Mucosa of descending colon (tissue), 3 donors: ENCODE measurements at regions not wholly inside any gene's neighbourhood (a gene's known extent, or its start where the extent isn't known, plus 50 kb on each side); places are given as distances from the start of the nearest gene placed in this dataset.

Experiments used
- ATAC-seq: fragments of 200-7000 bp; cut with Tn5 transposase; one replicate; pipeline ENCODE4 v1.9.1; 2020; ENCODE audit warnings: mild to moderate bottlenecking, moderate library complexity
- DNase-seq, 3 donors: peaks; one replicate each; pipeline ENCODE4 v3.0.0-alpha.2; 2020
- H3K36me3 ChIP-seq: fragments of 200-600 bp; one replicate; pipeline ENCODE4 v1.8.0; 2021; ENCODE audit warnings: low read depth, mild to moderate bottlenecking
- H3K4me1 ChIP-seq: fragments of 200-600 bp; one replicate; pipeline ENCODE4 v1.8.0; 2021; ENCODE audit warnings: low read depth, mild to moderate bottlenecking
- H3K4me3 ChIP-seq: fragments of 200-600 bp; one replicate; pipeline ENCODE4 v1.8.0; 2021; ENCODE audit warnings: mild to moderate bottlenecking
- H3K9me3 ChIP-seq: fragments of 200-600 bp; one replicate; pipeline ENCODE4 v1.8.0; 2021; ENCODE audit warnings: mild to moderate bottlenecking
- intact Hi-C, 2 donors: fragments of 100-400 bp; cut with DNase I in 1 of 2; cut with micrococcal nuclease in 1 of 2; formaldehyde crosslinking; loops; one replicate each; pipeline versions ENCODE4 v1.11.0 to v1.11.1; 2022; cut with DNase I, micrococcal nuclease
- TF ChIP-seq, protein P1 (sequence below): fragments of 200-600 bp; IDR thresholded peaks from one replicate; pipeline ENCODE4 v1.8.0; 2022; ENCODE audit warnings: antibody characterized with exemption, mild to moderate bottlenecking
- donor health status: DM: no; HTN: no; CAD: no; lungs with moderate emphysema.
- donor health status: DM: no; HTN: no; CAD: no.
- donor health status: DM: no; HTN: yes; CAD: no.

DNA sequence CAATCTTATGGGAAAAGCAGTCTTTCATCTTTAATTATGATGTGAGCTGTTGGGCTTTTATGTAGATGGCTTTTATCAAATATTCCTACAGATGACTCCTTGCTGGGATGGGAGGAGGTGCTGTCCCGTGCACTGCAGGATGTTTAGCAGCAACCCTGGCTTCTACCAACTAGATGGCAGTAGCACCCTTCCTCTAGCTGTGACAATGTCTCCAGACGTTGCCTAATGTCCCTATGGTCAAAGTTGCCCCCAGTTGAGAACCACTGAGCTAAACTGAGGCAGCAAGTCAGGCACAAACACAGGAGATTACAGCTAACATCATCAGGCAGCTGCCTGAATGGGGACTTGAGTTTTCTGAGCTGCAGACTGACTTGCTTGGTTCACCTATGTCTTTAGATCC lies 401.9 kb upstream of the PDE4D start:
- ATAC-seq (peak; percentile 62), DNase-seq (peak in 2 of 3 donors; percentile 26 to 40)
- no peaks in the 10 kb centered on the region for H3K9me3 ChIP-seq
- TF ChIP-seq, protein P1, sequence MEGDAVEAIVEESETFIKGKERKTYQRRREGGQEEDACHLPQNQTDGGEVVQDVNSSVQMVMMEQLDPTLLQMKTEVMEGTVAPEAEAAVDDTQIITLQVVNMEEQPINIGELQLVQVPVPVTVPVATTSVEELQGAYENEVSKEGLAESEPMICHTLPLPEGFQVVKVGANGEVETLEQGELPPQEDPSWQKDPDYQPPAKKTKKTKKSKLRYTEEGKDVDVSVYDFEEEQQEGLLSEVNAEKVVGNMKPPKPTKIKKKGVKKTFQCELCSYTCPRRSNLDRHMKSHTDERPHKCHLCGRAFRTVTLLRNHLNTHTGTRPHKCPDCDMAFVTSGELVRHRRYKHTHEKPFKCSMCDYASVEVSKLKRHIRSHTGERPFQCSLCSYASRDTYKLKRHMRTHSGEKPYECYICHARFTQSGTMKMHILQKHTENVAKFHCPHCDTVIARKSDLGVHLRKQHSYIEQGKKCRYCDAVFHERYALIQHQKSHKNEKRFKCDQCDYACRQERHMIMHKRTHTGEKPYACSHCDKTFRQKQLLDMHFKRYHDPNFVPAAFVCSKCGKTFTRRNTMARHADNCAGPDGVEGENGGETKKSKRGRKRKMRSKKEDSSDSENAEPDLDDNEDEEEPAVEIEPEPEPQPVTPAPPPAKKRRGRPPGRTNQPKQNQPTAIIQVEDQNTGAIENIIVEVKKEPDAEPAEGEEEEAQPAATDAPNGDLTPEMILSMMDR = no peak
- no peak overlapping the region for H3K4me3 ChIP-seq
- no peaks in the 10 kb centered on the region for H3K4me1 ChIP-seq
- intact Hi-C loops = no loop called here
- H3K36me3 ChIP-seq = no peaks in the 10 kb centered on the region

DNA sequence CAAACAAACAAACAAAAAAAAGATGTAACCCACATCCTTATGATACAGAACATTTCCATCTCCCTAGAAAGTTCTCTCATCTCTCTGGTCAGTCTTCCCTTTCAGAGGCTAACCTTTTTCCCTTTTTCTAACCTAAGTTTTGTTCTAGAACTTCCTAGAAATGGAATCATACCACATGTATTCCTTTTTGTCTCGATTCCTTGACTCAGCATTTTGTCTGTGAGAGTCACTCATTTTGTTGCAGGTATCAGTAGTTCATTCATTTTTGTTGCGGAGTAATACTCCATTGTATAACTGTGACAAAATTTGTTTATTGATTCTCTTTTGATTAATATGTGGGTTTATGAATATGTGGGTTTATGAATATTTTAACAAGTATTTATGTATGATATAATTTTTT lies 400.0 kb upstream of the PDE4D start:
- no peak overlapping the region for H3K4me3 ChIP-seq
- TF ChIP-seq, protein P1 = no peak
- ATAC-seq (no peak), DNase-seq (no peak)
- no peaks in the 10 kb centered on the region for H3K4me1 ChIP-seq
- no peaks in the 10 kb centered on the region for H3K36me3 ChIP-seq
- H3K9me3 ChIP-seq = no peaks in the 10 kb centered on the region
- intact Hi-C loops = no loop called here

DNA sequence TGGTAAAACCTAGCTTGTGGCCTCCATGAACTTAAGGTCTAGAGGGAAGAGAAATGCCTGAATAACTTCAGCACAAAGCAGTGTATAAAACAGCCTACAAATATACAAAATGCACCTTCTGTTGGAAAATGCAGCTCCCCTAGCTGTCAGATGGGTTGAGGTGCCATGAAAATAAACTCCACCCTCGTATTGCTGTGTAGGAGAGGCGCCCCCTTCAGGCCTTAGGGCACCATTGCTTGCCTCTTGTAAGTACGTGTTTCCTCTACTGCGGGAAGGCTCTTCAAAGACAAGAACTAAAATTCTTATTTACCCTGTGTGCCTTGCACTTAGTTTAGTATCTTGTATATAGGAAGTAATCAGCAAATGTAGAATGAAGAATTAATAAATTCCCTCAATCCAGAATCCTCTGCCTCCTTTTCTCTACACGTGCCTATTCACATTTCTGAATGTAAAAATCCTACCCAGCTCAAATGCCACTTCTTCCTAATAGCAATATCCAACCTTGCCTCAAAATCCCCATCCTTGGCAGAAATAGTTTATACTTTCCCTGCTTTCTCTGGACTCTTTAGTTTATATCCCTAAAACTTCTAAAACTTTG lies 393.7 kb upstream of the PDE4D start:
- peak in 2 of 3 donors; percentile 23 to 24 for DNase-seq
- Histone ChIP-seq H3K36me3 (no peaks in the 10 kb centered on the region), H3K4me3 (no peak overlapping the region), H3K4me1 (no peaks in the 10 kb centered on the region), H3K9me3 (no peaks in the 10 kb centered on the region)
- intact Hi-C loops = no loop called here
- ATAC-seq = peak; percentile 73
- TF ChIP-seq, protein P1 = peak; percentile 15

- intact Hi-C loops = no loop called here
- TF ChIP-seq, protein P1 = no peak
These were observed 392.4 kb upstream of the PDE4D start for GRCh38 chr5:60285910-60286309.

DNA sequence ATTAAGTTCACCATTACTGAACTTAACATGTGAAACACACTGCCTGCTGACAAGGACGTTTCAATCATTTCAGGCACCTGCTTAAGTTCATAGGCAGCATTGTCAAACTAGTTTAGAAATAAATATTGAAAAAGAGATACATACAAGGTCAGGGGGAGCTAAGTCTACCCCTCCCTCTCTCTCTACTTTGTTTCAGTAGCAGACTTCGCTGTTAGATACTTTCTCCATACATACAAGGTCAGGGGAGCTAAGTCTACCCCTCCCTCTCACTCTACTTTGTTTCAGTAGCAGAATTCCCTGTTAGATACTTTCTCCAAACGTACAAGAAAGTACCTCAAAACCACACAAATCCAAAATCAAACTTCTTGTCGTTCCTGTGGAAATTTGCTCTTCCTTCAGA lies 387.4 kb upstream of the PDE4D start:
- Histone ChIP-seq H3K36me3 (no peaks in the 10 kb centered on the region), H3K4me3 (no peak overlapping the region), H3K9me3 (no peaks in the 10 kb centered on the region), H3K4me1 (no peaks in the 10 kb centered on the region)
- intact Hi-C loops = no loop called here
- ATAC-seq = no peak
- TF ChIP-seq, protein P1 = no peak
- no peak for DNase-seq

More at GRCh38 chr5:60285910-60286309, 392.4 kb upstream of the PDE4D start:
- H3K36me3 ChIP-seq = no peaks in the 10 kb centered on the region
- DNase-seq (no peak), ATAC-seq (no peak)
- no peaks in the 10 kb centered on the region for H3K4me1 ChIP-seq
- no peak overlapping the region for H3K4me3 ChIP-seq
- H3K9me3 ChIP-seq = no peaks in the 10 kb centered on the region

GRCh38 chr5:60277941-60278340 lies 384.4 kb upstream of the PDE4D start:
- intact Hi-C loops = no loop called here
- H3K4me1 ChIP-seq = no peaks in the 10 kb centered on the region
- TF ChIP-seq, protein P1 = no peak
- no peak overlapping the region for H3K4me3 ChIP-seq
- no peaks in the 10 kb centered on the region for H3K9me3 ChIP-seq
- ATAC-seq (no peak), DNase-seq (no peak)
- H3K36me3 ChIP-seq = no peaks in the 10 kb centered on the region
